Fibroblast of the aortic adventitia (primary cell): ENCODE measurements at regions not wholly inside any gene's neighbourhood (a gene's known extent, or its start where the extent isn't known, plus 50 kb on each side); places are given as distances from the start of the nearest gene placed in this dataset.

Experiments
- DNase-seq: peaks from one replicate; pipeline ENCODE4 v3.0.0-alpha.2; 2010; ENCODE audit warnings: low read depth
- H3K4me3 ChIP-seq: 2 replicates; pipeline ENCODE4 v1.5.1; 2011; ENCODE audit warnings: low read depth, mild to moderate bottlenecking, control low read depth, low read length, moderate library complexity
- CTCF ChIP-seq: IDR thresholded peaks from 2 replicates; pipeline ENCODE4 v1.5.1; 2011; ENCODE audit warnings: mild to moderate bottlenecking, low read length, control low read depth, inconsistent platforms; ENCODE audit not compliant: insufficient read depth

GRCh38 chr1:101316256-101316655, 79.4 kb downstream of the S1PR1 start:
- no peak for DNase-seq
- H3K4me3 ChIP-seq: no peak overlapping the region
- TF ChIP-seq CTCF: no peak

GRCh38 chr1:101316799-101317198, 80.0 kb downstream of the S1PR1 start:
- no peak for DNase-seq
- H3K4me3 ChIP-seq: no peak overlapping the region
- no peak for TF ChIP-seq CTCF

GRCh38 chr1:101317590-101317989, 80.8 kb downstream of the S1PR1 start:
- no peak for DNase-seq
- no peak overlapping the region for H3K4me3 ChIP-seq
- TF ChIP-seq CTCF: no peak

GRCh38 chr1:101323535-101323934, 86.7 kb downstream of the S1PR1 start:
- H3K4me3 ChIP-seq: no peak overlapping the region
- TF ChIP-seq CTCF: no peak
- no peak for DNase-seq

- H3K4me3 ChIP-seq: no peak overlapping the region
- no peak for TF ChIP-seq CTCF
- DNase-seq: no peak
Observed at GRCh38 chr1:101325144-101325543, 88.3 kb downstream of the S1PR1 start.

- no peak for TF ChIP-seq CTCF
- DNase-seq: no peak
- H3K4me3 ChIP-seq: no peak overlapping the region
Observed at GRCh38 chr1:101330427-101331130, 93.8 kb downstream of the S1PR1 start.

- no peak for TF ChIP-seq CTCF
- DNase-seq: no peak
- H3K4me3 ChIP-seq: no peak overlapping the region
Observed at GRCh38 chr1:101331794-101332193, 95.0 kb downstream of the S1PR1 start.
